Sciatic nerve (tissue), 2 donors: ENCODE measurements at regions not wholly inside any gene's neighbourhood (a gene's known extent, or its start where the extent isn't known, plus 50 kb on each side); places are given as distances from the start of the nearest gene placed in this dataset.
A peak's percentile ranks its signal among the peaks of the same experiment; 100 is the strongest.

Experiments used
- ATAC-seq: fragments of 200-7000 bp; cut with Tn5 transposase; one replicate; pipeline ENCODE4 v1.9.1; 2020; ENCODE audit warnings: mild to moderate bottlenecking, moderate library complexity
- DNase-seq: peaks from one replicate; pipeline ENCODE4 v3.0.0-alpha.2; 2020; ENCODE audit warnings: low spot score
- intact Hi-C: fragments of 100-400 bp; cut with DNase I; formaldehyde crosslinking; loops from one replicate; pipeline ENCODE4 v1.14.2; 2022
- donor health status: DM: no; HTN: no; CAD: no.
- donor health status: DM: no; HTN: no; CAD: no.

- DNase-seq, result no peak
- intact Hi-C loops, result no loop called here
- ATAC-seq, result no peak
Observed at GRCh38 chr15:97196048-97197014, 764.2 kb upstream of the ARRDC4 start.

- DNase-seq (no peak), ATAC-seq (no peak)
- intact Hi-C loops, result no loop called here
Observed at GRCh38 chr15:97199393-97200051, 761.0 kb upstream of the ARRDC4 start.

- DNase-seq (no peak), ATAC-seq (no peak)
- intact Hi-C loops, result no loop called here
Observed at GRCh38 chr15:97200161-97200560, 760.3 kb upstream of the ARRDC4 start.

- DNase-seq (no peak), ATAC-seq (no peak)
- intact Hi-C loops, result no loop called here
Observed at GRCh38 chr15:97210277-97210676, 750.2 kb upstream of the ARRDC4 start.

- no peak for DNase-seq
- intact Hi-C loops, result no loop called here
- no peak for ATAC-seq
Observed at GRCh38 chr15:97215629-97216028, 744.9 kb upstream of the ARRDC4 start.

- intact Hi-C loops, result no loop called here
- no peak for ATAC-seq
Observed at GRCh38 chr15:97224191-97224641, 736.3 kb upstream of the ARRDC4 start.

GRCh38 chr15:97234851-97235610, 725.5 kb upstream of the ARRDC4 start:
- DNase-seq (peak; percentile 82), ATAC-seq (peak; percentile 92)
- intact Hi-C loops, result loop anchor here (10.0 kb wide), 1 partner anchor 910 kb away; no protein-coding TSS in a partner anchor

More at GRCh38 chr15:97224191-97224641, 736.3 kb upstream of the ARRDC4 start:
- DNase-seq, result no peak

GRCh38 chr15:97235611-97235985, 724.9 kb upstream of the ARRDC4 start:
- intact Hi-C loops, result loop anchor here (10.0 kb wide), 1 partner anchor 911 kb away; no protein-coding TSS in a partner anchor
- no peak for ATAC-seq
- DNase-seq, result no peak

- ATAC-seq (no peak), DNase-seq (no peak)
- intact Hi-C loops, result loop anchor here (10.0 kb wide), 1 partner anchor 911 kb away; no protein-coding TSS in a partner anchor
Observed at GRCh38 chr15:97236140-97236539, 724.4 kb upstream of the ARRDC4 start.

- no peak for ATAC-seq
- intact Hi-C loops, result loop anchor here (10.0 kb wide), 1 partner anchor 912 kb away; no protein-coding TSS in a partner anchor
- DNase-seq, result no peak
Observed at GRCh38 chr15:97237160-97237559, 723.3 kb upstream of the ARRDC4 start.

- intact Hi-C loops, result no loop called here
- DNase-seq (no peak), ATAC-seq (no peak)
Observed at GRCh38 chr15:97248376-97248775, 712.1 kb upstream of the ARRDC4 start.

- ATAC-seq, result no peak
- no peak for DNase-seq
- intact Hi-C loops, result no loop called here
Observed at GRCh38 chr15:97259943-97260342, 700.6 kb upstream of the ARRDC4 start.

GRCh38 chr15:97301166-97301565, 659.3 kb upstream of the ARRDC4 start:
- DNase-seq (no peak), ATAC-seq (no peak)
- intact Hi-C loops, result no loop called here

- intact Hi-C loops, result no loop called here
- DNase-seq (no peak), ATAC-seq (no peak)
Observed at GRCh38 chr15:97316362-97316761, 644.1 kb upstream of the ARRDC4 start.

GRCh38 chr15:97317163-97317562, 643.3 kb upstream of the ARRDC4 start:
- ATAC-seq, result no peak
- DNase-seq, result no peak
- intact Hi-C loops, result no loop called here

- intact Hi-C loops, result no loop called here
- DNase-seq, result no peak
- no peak for ATAC-seq
Observed at GRCh38 chr15:97319291-97319690, 641.2 kb upstream of the ARRDC4 start.

GRCh38 chr15:97346221-97346620, 614.3 kb upstream of the ARRDC4 start:
- ATAC-seq (no peak), DNase-seq (no peak)
- intact Hi-C loops, result no loop called here

GRCh38 chr15:97350813-97351212, 609.7 kb upstream of the ARRDC4 start:
- ATAC-seq (no peak), DNase-seq (no peak)
- intact Hi-C loops, result no loop called here

GRCh38 chr15:97383516-97383915, 577.0 kb upstream of the ARRDC4 start:
- ATAC-seq (no peak), DNase-seq (no peak)
- intact Hi-C loops, result no loop called here
